Hypothalamus (tissue), 51 donors: ENCODE measurements at regions not wholly inside any gene's neighbourhood (a gene's known extent, or its start where the extent isn't known, plus 50 kb on each side); places are given as distances from the start of the nearest gene placed in this dataset.
A peak's percentile ranks its signal among the peaks of the same experiment; 100 is the strongest.
"Not testable (repeated sequence)": the region's sequence is repeated elsewhere in the genome, so short reads cannot be mapped to it uniquely, and the experiment has no call there.

Experiments used
- DNase-seq, 51 donors: peaks; one replicate each; lab custom pipeline; 2025; lab: John Stamatoyannopoulos, UW

GRCh38 chr2:78677774-78678173 is 347.7 kb upstream of the REG3G start:
- DNase-seq = no peak

- DNase-seq = no peak
Observed at GRCh38 chr2:78681386-78681785, 344.1 kb upstream of the REG3G start.

GRCh38 chr2:78682781-78683180 is 342.7 kb upstream of the REG3G start:
- no peak for DNase-seq

- no peak for DNase-seq
Observed at GRCh38 chr2:78686625-78687153, 338.8 kb upstream of the REG3G start.

- DNase-seq = no peak
Observed at GRCh38 chr2:78699696-78700095, 325.8 kb upstream of the REG3G start.

GRCh38 chr2:78701546-78701945 is 324.0 kb upstream of the REG3G start:
- DNase-seq = no peak

GRCh38 chr2:78707776-78708386 is 317.6 kb upstream of the REG3G start:
- DNase-seq = no peak

GRCh38 chr2:78710632-78711375 is 314.7 kb upstream of the REG3G start:
- no peak for DNase-seq

GRCh38 chr2:78715293-78715692 is 310.2 kb upstream of the REG3G start:
- no peak for DNase-seq

- DNase-seq = no peak
Observed at GRCh38 chr2:78718024-78718423, 307.5 kb upstream of the REG3G start.

GRCh38 chr2:78718473-78718872 is 307.0 kb upstream of the REG3G start:
- DNase-seq = no peak

- DNase-seq = no peak
Observed at GRCh38 chr2:78721355-78722033, 304.0 kb upstream of the REG3G start.

- DNase-seq = no peak
Observed at GRCh38 chr2:78734221-78734620, 291.3 kb upstream of the REG3G start.

GRCh38 chr2:78739282-78739681 is 286.2 kb upstream of the REG3G start:
- no peak for DNase-seq

GRCh38 chr2:78749638-78750037 is 275.9 kb upstream of the REG3G start:
- DNase-seq = no peak

- DNase-seq = no peak
Observed at GRCh38 chr2:78750219-78750618, 275.3 kb upstream of the REG3G start.

- DNase-seq = no peak
Observed at GRCh38 chr2:78754930-78755329, 270.6 kb upstream of the REG3G start.

- DNase-seq = no peak
Observed at GRCh38 chr2:78757191-78757590, 268.3 kb upstream of the REG3G start.

GRCh38 chr2:78757640-78758039 is 267.9 kb upstream of the REG3G start:
- DNase-seq = no peak

- DNase-seq = not testable (repeated sequence)
Observed at GRCh38 chr2:78758765-78759164, 266.7 kb upstream of the REG3G start.

- DNase-seq = peak in 4 of 51 donors; percentile 3 to 56 (median 8)
Observed at GRCh38 chr2:78766459-78766858, 259.0 kb upstream of the REG3G start.

- DNase-seq = no peak
Observed at GRCh38 chr2:78768016-78768415, 257.5 kb upstream of the REG3G start.
